Spinal cord (tissue), 9 donors: ENCODE measurements at regions not wholly inside any gene's neighbourhood (a gene's known extent, or its start where the extent isn't known, plus 50 kb on each side); places are given as distances from the start of the nearest gene placed in this dataset.

Source experiments
- DNase-seq, 6 donors: peaks; one replicate each; pipeline versions ENCODE4 v3.0.0 to v3.0.0-alpha.2; 2013 to 2015; ENCODE audit warnings: low spot score in 6 of 6, low read depth in 4 of 6
- H3K27ac ChIP-seq: one replicate; pipeline ENCODE4 v1.5.1; 2013; ENCODE audit warnings: low read depth, low read length, control low read depth
- H3K27me3 ChIP-seq: one replicate; pipeline ENCODE4 v1.6.1; 2013; ENCODE audit warnings: low read length; ENCODE audit not compliant: control insufficient read depth, insufficient read depth
- H3K36me3 ChIP-seq: one replicate; pipeline ENCODE4 v1.6.1; 2013; ENCODE audit warnings: low read length; ENCODE audit not compliant: control insufficient read depth, insufficient read depth
- H3K4me1 ChIP-seq: one replicate; pipeline ENCODE4 v1.6.1; 2013; ENCODE audit warnings: low read length; ENCODE audit not compliant: control insufficient read depth, insufficient read depth
- H3K4me3 ChIP-seq: one replicate; pipeline ENCODE4 v1.5.1; 2013; ENCODE audit warnings: low read depth, low read length, control low read depth
- H3K9me3 ChIP-seq: one replicate; pipeline ENCODE4 v1.6.1; 2013; ENCODE audit warnings: low read length; ENCODE audit not compliant: control insufficient read depth, insufficient read depth
- WGBS: methylation state at CpG from one replicate; pipeline ENCODE4 v1.1.5; 2013; ENCODE audit warnings: missing lambda C conversion rate; ENCODE audit not compliant: insufficient coverage; 5-methylcytosine and 5-hydroxymethylcytosine counted together
- donor health status: healthy.

DNA sequence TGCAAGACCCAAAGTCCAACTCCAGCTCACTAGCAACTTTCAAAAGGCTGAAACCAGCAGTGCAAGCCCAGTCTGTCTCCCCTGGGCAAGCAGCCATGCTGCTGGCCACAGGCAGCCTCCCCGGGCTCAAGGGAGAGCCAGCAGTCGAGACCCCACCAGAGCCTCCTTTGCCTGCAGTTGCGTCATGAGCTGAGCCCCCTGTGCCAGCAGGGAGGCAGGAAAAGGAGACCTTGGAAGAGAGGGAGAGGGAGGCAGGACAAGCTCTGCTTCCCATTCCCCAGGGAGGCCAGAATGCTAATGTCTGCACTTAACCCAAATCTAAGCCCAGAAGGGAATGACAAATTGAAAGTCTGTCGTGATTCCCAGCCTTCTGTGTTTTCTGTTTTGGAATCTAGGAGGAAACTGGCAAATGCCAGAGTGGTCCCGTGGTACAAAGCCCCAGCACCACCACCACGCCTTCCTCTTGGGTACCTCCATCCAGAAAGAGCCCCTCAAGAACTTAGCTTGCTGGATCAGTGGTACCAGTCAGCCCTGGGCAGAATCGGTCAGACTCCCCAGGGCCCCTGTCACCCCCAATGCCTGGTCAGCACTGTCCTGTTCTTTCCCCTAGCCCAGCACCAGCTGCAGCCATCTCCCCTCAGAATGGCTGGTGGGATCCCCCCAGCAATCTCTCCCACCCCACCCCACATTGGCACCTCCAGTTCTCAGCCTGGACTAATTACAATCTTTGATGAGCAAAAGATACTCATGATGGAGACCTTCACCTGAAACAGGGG is 99.3 kb upstream of the TNRC6C start:
- WGBS = 70% methylated on average over 6 of the region's 7 CpGs
- no peak for DNase-seq

DNA sequence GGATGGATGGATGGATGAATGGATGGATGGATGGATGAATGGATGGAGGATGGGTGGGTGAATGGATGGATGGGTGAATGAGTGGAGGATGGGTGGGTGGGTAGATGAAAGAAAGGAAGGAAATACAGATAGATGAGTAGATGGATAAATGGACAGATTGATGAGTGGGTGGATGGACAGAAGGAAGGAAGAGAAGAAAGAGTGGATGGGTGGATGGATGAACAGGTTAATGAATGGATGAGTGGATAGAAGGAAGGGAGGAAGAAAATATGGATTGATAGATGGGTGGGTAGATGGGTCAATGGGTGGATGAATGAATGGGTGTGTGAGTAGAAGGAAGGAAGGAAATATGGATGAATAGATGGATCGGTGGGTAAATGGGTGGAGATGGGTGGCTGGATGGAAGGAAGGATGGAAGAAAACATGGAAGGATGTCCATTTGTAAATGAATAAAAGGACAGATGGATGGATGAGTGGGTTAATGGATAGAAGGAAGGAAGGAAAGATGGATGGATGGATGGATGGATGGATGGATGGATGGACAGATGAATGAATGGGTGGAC is 97.3 kb upstream of the TNRC6C start:
- WGBS = 100% methylated on average over 1 of the region's 1 CpG
- no peak overlapping the region for H3K4me3 ChIP-seq

More for the DNA sequence above, 99.3 kb upstream of the TNRC6C start:
- no peaks in the 10 kb centered on the region for H3K36me3 ChIP-seq
- peaks cover 19% of the 10 kb centered on the region for H3K4me1 ChIP-seq
- no peak overlapping the region for H3K27ac ChIP-seq
- no peak overlapping the region for H3K4me3 ChIP-seq
- H3K9me3 ChIP-seq = no peaks in the 10 kb centered on the region
- H3K27me3 ChIP-seq = no peaks in the 10 kb centered on the region

DNA sequence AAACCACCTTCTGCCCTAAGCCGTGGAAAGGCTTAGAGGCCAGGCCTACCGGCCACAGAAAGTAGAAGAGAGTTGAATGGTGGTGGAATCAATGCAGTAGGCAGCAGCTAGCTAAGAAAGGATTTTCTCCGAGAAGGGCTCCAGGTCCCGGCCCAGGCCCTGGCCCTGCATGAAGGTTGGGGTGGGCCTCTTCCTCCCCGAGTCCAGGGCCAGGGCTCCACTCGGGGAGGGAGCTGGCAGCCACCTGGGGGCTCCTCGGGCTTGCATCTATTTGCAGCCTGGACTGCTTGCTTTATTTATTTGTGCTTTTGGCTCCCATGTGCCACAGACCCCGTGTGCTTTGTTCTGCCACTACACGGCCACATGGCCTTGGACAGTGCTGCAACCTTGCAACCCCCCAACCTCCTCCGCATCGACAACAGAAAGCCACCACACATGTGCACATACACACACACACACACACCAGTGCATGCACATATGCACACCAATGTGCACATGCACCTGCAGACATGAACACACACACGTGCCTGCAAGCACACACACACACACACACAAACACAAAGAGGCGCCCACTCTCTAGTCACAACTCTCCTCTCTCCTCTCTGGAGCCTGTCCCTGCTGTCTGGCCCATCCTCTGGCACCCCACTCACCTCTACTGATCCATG is 96.4 kb upstream of the TNRC6C start:
- Histone ChIP-seq H3K27me3 (no peaks in the 10 kb centered on the region), H3K9me3 (no peaks in the 10 kb centered on the region), H3K4me1 (peaks cover 31% of the 10 kb centered on the region), H3K27ac (no peak overlapping the region), H3K36me3 (no peaks in the 10 kb centered on the region), H3K4me3 (no peak overlapping the region)
- no peak for DNase-seq
- WGBS = 79% methylated on average over 12 of the region's 13 CpGs

More for the DNA sequence above, 97.3 kb upstream of the TNRC6C start:
- H3K9me3 ChIP-seq = no peaks in the 10 kb centered on the region
- H3K27ac ChIP-seq = no peak overlapping the region
- DNase-seq = no peak
- H3K27me3 ChIP-seq = no peaks in the 10 kb centered on the region
- H3K36me3 ChIP-seq = no peaks in the 10 kb centered on the region
- H3K4me1 ChIP-seq = peaks cover 35% of the 10 kb centered on the region

DNA sequence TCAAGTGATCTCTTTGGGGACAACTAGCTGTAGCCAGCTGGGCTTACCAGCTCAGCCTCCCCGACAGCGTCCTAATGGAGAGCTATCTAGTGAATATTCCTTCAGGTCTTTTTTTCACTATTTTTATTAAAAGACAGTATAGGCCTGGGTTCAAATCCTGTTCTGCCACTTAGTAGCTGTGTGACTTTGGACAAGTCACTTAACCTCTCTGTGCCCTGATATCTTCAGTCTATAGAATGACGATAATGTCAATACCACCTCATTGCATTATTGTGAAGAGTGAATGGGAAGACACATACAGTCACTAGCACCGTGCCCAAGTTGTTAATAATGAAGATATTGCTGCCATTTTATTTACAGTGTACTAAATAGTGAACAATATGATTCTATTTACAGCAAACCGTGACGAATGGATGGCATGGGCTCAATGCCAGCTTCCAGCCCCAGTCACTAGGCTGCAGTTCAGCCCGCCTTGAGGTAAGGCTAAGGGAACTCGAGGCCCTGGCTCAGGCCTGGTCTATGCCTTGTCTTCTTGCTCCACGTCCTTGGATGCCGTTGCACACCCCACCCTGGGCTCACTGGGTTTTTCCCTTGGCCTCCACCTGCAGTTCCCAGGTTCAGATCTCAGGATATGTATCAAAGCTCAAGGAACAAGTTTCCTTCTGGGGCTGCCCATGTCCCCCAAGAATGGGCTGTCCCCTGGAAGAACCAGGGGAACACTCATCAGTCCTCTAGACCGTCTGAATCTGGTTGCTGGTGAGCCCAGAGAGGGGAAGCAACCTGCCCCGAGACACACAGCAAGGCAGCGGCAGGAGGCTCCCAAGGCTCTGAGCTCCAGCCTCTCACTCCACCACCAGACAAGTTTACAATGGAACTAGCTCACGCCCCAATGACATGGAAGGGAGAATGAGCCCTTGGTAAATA is 95.4 kb upstream of the TNRC6C start:
- no peak for DNase-seq
- no peak overlapping the region for H3K27ac ChIP-seq
- H3K27me3 ChIP-seq = no peaks in the 10 kb centered on the region
- 59% methylated on average over 7 of the region's 14 CpGs for WGBS
- H3K4me3 ChIP-seq = no peak overlapping the region
- no peaks in the 10 kb centered on the region for H3K9me3 ChIP-seq
- no peaks in the 10 kb centered on the region for H3K36me3 ChIP-seq
- H3K4me1 ChIP-seq = peaks cover 36% of the 10 kb centered on the region

DNA sequence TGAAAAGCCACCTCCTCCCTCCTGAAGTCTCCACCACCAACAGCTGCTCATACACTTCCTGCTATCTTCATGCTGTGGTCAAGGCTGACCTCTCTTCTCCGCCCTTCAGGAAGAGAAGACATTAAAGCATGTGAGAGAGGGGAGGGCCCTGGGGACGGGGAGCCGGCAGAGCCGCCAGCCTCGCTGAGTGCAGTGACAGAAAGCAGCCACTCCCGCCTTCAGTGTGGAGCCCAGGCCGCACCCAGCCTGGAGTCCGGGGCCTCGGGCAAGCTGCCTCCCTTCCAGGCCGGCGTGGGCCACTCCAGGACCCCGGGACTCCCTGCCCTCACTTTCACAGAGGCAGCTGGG is 94.7 kb upstream of the TNRC6C start:
- Histone ChIP-seq H3K27ac (no peak overlapping the region), H3K27me3 (no peaks in the 10 kb centered on the region), H3K4me3 (no peak overlapping the region), H3K4me1 (peaks cover 36% of the 10 kb centered on the region), H3K9me3 (no peaks in the 10 kb centered on the region), H3K36me3 (no peaks in the 10 kb centered on the region)
- 51% methylated on average over 11 of the region's 12 CpGs for WGBS
- no peak for DNase-seq

DNA sequence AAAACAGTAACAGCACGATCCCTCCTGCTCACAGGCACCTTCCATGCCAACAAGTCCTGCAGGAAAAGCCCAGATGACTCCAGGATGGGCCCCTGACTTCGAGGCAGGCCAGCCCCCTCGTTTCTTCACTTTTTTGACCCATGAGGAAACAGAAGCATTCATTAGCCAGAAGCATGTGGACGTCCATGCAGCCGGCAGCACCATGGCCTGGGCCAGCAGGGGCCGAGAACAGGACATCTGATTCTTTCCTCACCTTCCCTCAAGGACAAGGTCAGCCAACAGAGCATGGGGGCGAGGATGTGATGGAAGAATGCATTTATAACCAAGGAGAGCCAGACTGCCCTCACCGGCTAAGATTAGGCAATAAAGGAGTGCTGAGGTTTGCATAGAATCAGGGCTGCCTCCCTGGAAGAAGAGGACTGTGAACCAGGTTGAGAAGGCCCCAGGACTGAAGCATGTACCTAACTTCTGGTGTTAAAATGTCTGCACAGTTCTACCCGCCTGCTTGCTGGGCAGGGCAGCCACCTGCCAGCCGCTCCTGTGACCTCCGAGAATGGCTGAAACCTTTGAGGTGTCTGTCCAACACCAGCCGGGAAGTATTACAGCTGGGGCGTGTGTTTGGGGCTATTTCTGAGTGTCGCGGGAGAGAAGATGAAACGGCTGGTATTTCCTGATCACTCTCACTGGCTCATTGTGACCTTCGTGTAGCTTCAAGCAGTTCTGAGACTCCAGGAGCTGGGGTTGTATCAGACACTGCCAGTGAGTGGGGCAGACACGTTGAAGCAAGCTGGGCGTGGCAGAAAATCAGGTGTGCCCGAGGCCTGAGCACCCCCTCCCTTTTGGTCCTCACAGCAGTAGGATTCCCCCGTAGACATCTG is 94.0 kb upstream of the TNRC6C start:
- H3K27me3 ChIP-seq = no peaks in the 10 kb centered on the region
- H3K36me3 ChIP-seq = no peaks in the 10 kb centered on the region
- 67% methylated on average over 17 of the region's 21 CpGs for WGBS
- no peak overlapping the region for H3K27ac ChIP-seq
- peaks cover 40% of the 10 kb centered on the region for H3K4me1 ChIP-seq
- no peaks in the 10 kb centered on the region for H3K9me3 ChIP-seq
- no peak for DNase-seq
- no peak overlapping the region for H3K4me3 ChIP-seq

DNA sequence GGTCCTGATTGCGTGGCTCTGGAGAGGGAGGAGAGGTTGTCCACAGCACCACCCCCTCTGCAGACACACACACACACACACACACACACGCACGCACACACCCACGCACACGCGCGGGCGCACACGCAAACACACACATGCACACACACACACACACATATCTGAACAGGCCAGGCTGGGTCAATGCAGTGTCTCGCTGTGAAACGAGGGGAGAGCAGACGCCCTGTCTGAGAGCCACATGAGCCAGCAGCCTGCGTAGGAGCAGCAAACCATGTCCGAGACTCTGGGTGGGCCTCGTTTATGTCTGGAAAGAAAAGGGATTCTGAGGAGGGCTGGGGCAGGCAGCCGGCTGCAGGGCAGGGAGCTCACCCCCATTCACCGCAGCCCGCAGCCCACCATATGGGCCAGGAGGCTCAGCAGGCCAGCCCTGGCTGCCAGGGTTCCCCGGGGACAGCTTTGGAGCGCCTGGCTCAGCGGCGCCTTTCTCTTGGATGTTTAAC is 93.3 kb upstream of the TNRC6C start:
- no peak overlapping the region for H3K4me3 ChIP-seq
- whole genome bisulfite sequencing = 33% methylated on average over 13 of the region's 22 CpGs
- DNase-seq = peak in 2 of 6 donors; percentile 44 to 71
- no peaks in the 10 kb centered on the region for H3K9me3 ChIP-seq
- H3K36me3 ChIP-seq = no peaks in the 10 kb centered on the region
- no peaks in the 10 kb centered on the region for H3K27me3 ChIP-seq
- peaks cover 40% of the 10 kb centered on the region for H3K4me1 ChIP-seq
- no peak overlapping the region for H3K27ac ChIP-seq

DNA sequence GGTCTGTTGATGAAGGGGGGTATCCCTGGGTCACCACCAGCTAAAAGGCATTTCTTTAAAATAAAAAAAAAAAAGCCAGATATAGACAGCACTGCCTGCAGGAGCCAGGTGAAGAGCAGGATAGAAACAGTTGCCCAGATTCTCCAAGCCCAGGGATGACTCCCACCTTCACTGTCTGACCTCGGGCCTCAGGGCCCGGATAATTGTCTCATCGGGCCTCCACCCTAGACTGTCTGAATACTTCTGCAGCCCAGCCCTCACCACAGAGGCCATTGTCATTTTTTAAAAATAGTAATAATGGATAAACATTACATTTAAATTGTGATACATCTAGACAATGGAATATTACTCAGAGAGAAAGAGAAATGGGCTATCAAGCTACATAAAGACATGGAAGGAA is 92.8 kb upstream of the TNRC6C start:
- DNase-seq = no peak
- WGBS = no CpG with 5 or more reads among the region's 3 CpGs
- Histone ChIP-seq H3K4me3 (no peak overlapping the region), H3K27ac (no peak overlapping the region), H3K36me3 (no peaks in the 10 kb centered on the region), H3K4me1 (peaks cover 40% of the 10 kb centered on the region), H3K9me3 (no peaks in the 10 kb centered on the region), H3K27me3 (no peaks in the 10 kb centered on the region)
